ENCODE measurements at regions not wholly inside any gene's neighbourhood (a gene's known extent, or its start where the extent isn't known, plus 50 kb on each side); places are given as distances from the start of the nearest gene placed in this dataset.

GRCh38 chr5:90022002-90022710 lies 387.4 kb downstream of the CETN3 start:
- ATAC-seq (ENCODE audit: insufficient read depth, low FRiP score) (no peak), DNase-seq (no peak)
- no peak for TF ChIP-seq CTCF (IDR thresholded peaks at IDR 0.05; ENCODE audit: control extremely low read depth, extremely low read depth)
- Histone ChIP-seq H3K4me1 (ENCODE audit: control insufficient read depth in 5 of 5, insufficient read depth in 5 of 5, low read length in 5 of 5) (no peaks in the 10 kb centered on the region), H3K4me3 (no peak overlapping the region), H3K9me3 (ENCODE audit: control insufficient read depth in 4 of 4, insufficient read depth in 3 of 4, low read length in 3 of 4) (no peaks in the 10 kb centered on the region), H3K27ac (ENCODE audit: low read depth in 1 of 2, low read length in 1 of 2) (no peak overlapping the region), H3K27me3 (ENCODE audit: control insufficient read depth in 3 of 3, insufficient read depth in 3 of 3, low read length in 2 of 3) (no peaks in the 10 kb centered on the region), H3K9ac (ENCODE audit: insufficient read depth in 1 of 2, low read length in 2 of 2) (no peak overlapping the region), H3K36me3 (ENCODE audit: control insufficient read depth in 4 of 4, insufficient read depth in 4 of 4, low read length in 4 of 4) (no peaks in the 10 kb centered on the region)
- 45 to 89% methylated on average over 1 of the region's 1 CpG for WGBS, 2 donors

- H3K9me3 ChIP-seq (ENCODE audit: control insufficient read depth in 4 of 4, insufficient read depth in 3 of 4, low read length in 3 of 4) = no peaks in the 10 kb centered on the region
- H3K9ac ChIP-seq (ENCODE audit: insufficient read depth in 1 of 2, low read length in 2 of 2) = no peak overlapping the region
- TF ChIP-seq CTCF (IDR thresholded peaks at IDR 0.05; ENCODE audit: control extremely low read depth, extremely low read depth) = no peak
- H3K4me1 ChIP-seq (ENCODE audit: control insufficient read depth in 5 of 5, insufficient read depth in 5 of 5, low read length in 5 of 5) = no peaks in the 10 kb centered on the region
- DNase-seq (peak in 2 of 3 donors; percentile 8 to 34), ATAC-seq (ENCODE audit: insufficient read depth, low FRiP score) (peak; percentile 82)
- H3K36me3 ChIP-seq (ENCODE audit: control insufficient read depth in 4 of 4, insufficient read depth in 4 of 4, low read length in 4 of 4) = no peaks in the 10 kb centered on the region
- H3K27me3 ChIP-seq (ENCODE audit: control insufficient read depth in 3 of 3, insufficient read depth in 3 of 3, low read length in 2 of 3) = no peaks in the 10 kb centered on the region
- 59 to 77% methylated on average over 5 of the region's 5 CpGs for WGBS, 2 donors
- no peak overlapping the region for H3K4me3 ChIP-seq
- H3K27ac ChIP-seq (ENCODE audit: low read depth in 1 of 2, low read length in 1 of 2) = no peak overlapping the region
These were observed 388.7 kb downstream of the CETN3 start for GRCh38 chr5:90020575-90021538.

- no peak for ATAC-seq (ENCODE audit: insufficient read depth, low FRiP score)
- no peaks in the 10 kb centered on the region for H3K36me3 ChIP-seq (ENCODE audit: control insufficient read depth in 4 of 4, insufficient read depth in 4 of 4, low read length in 4 of 4)
- H3K27me3 ChIP-seq (ENCODE audit: control insufficient read depth in 3 of 3, insufficient read depth in 3 of 3, low read length in 2 of 3) = no peaks in the 10 kb centered on the region
- no peak overlapping the region for H3K4me3 ChIP-seq
- no peak overlapping the region for H3K27ac ChIP-seq (ENCODE audit: low read depth in 1 of 2, low read length in 1 of 2)
- no peak for DNase-seq
- H3K9ac ChIP-seq (ENCODE audit: insufficient read depth in 1 of 2, low read length in 2 of 2) = no peak overlapping the region
- no peak for TF ChIP-seq CTCF (IDR thresholded peaks at IDR 0.05; ENCODE audit: control extremely low read depth, extremely low read depth)
- no peaks in the 10 kb centered on the region for H3K4me1 ChIP-seq (ENCODE audit: control insufficient read depth in 5 of 5, insufficient read depth in 5 of 5, low read length in 5 of 5)
- WGBS, 2 donors = 77 to 85% methylated on average over 3 of the region's 3 CpGs
- no peaks in the 10 kb centered on the region for H3K9me3 ChIP-seq (ENCODE audit: control insufficient read depth in 4 of 4, insufficient read depth in 3 of 4, low read length in 3 of 4)
These were observed 392.3 kb downstream of the CETN3 start for GRCh38 chr5:90017239-90017638.

Data from lung (tissue), 11 donors.